GM21619 (cell line): ENCODE measurements at regions not wholly inside any gene's neighbourhood (a gene's known extent, or its start where the extent isn't known, plus 50 kb on each side); places are given as distances from the start of the nearest gene placed in this dataset.

Experiments
- ATAC-seq: cut with Tn5 transposase; IDR thresholded peaks from one replicate; pipeline ENCODE4 v1.9.1; 2021; ENCODE audit not compliant: unreplicated experiment

- ATAC-seq = no peak
Measured at GRCh38 chr13:47134939-47135489, 238.2 kb upstream of the HTR2A start.

DNA sequence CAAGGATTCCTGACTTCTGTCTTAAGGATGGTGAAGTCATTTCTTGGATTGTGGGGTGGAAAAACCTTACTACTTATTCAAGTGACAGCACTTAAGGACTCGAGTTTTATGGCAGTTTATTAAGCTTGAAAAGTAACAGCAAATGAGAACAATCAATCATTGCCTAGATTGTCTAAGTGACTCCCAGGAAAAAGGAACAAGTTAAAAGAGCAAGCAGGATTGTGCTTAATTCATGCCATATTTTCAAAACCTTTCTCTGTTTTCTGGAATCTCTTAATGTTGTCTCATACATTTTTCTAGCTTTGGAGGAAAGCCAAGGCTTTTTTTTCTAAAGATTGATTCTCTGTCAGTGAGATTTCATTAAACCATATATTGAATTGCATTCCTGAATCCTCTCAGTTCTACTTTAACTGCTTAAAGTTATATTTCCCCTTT, 236.2 kb upstream of the HTR2A start:
- ATAC-seq = no peak

- ATAC-seq = no peak
Measured at GRCh38 chr13:47129461-47129860, 232.6 kb upstream of the HTR2A start.

GRCh38 chr13:47126432-47126831, 229.6 kb upstream of the HTR2A start:
- no peak for ATAC-seq

GRCh38 chr13:47121092-47121763, 224.4 kb upstream of the HTR2A start:
- ATAC-seq = no peak

GRCh38 chr13:47120282-47120681, 223.4 kb upstream of the HTR2A start:
- no peak for ATAC-seq

GRCh38 chr13:47119575-47120235, 222.9 kb upstream of the HTR2A start:
- ATAC-seq = no peak

DNA sequence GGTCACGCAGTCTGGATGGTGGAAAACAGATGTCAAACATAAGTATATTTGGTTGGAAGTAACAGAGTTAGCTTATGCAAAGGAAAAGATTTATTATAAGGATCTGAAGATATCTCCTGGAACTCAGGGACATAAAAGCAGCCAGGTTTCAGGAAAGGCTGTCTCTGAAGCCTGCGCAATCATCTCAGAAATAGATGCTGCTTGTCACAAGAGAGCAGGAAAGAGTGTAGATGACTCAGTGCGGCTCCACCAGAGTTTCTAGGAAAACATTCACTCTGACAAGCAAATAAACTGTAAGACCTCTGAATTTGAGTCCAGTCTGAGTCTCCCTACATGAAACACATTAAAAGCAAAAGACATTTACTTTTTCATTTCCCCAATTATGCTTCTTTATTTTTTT, 220.4 kb upstream of the HTR2A start:
- ATAC-seq = no peak

- no peak for ATAC-seq
Measured at GRCh38 chr13:47114030-47114429, 217.2 kb upstream of the HTR2A start.

GRCh38 chr13:47112903-47113299, 216.0 kb upstream of the HTR2A start:
- no peak for ATAC-seq

DNA sequence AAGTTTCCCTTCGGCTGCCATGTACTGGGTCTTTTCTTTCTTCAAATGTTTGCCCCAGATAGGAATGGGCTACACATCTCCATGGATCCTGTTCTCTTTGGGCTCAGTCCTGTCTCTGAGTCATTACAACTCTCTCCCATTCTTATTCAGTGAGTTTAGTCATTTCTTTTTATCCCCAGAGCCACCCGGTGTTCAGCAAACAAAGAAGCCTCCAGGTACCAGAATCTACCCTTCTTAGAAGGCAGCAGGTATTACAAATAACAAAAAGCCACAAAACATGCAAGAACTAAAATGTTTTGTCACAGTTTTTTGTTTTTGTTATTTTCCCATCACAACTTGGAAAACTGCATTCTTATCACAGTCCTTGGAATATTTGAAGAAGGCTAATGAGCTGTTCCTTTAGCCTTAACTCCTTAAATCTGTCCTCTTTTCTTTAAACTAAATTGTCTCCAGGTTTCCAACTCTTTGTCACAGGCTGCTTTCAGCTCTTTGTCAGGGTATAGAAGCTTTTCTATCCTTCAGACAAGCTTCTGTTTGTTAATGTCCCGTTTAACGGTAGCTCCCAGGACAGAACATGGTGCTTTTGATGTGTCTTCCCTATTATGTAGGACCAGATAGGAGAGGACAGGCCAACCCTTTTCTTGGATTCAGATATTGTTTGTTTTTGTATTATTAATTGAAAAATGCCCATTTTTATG, 215.5 kb upstream of the HTR2A start:
- no peak for ATAC-seq

DNA sequence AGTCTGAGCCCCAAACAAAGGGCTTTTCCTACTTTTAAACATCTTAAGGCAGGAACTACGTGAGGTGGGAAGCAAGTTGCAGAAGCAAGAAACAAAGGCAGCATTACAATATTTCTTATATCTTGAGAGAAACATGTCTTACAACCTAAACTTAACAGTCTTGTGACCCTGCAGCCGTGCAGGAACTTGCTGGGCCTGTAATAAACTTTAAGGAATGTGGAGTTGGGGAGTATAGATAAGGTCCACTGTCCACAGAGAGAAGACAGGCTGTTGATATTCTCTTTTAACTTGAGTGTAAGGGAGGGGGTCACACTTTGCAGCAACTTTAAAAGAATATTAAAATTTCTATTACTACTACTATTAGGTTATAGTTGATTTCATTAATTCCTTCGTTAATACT, 214.6 kb upstream of the HTR2A start:
- ATAC-seq = no peak

- no peak for ATAC-seq
Measured at GRCh38 chr13:47110833-47111240, 214.0 kb upstream of the HTR2A start.

- no peak for ATAC-seq
Measured at GRCh38 chr13:47110141-47110540, 213.3 kb upstream of the HTR2A start.

GRCh38 chr13:47109028-47109427, 212.2 kb upstream of the HTR2A start:
- ATAC-seq = peak; percentile 94

GRCh38 chr13:47100214-47100853, 203.5 kb upstream of the HTR2A start:
- peak; percentile 91 for ATAC-seq

DNA sequence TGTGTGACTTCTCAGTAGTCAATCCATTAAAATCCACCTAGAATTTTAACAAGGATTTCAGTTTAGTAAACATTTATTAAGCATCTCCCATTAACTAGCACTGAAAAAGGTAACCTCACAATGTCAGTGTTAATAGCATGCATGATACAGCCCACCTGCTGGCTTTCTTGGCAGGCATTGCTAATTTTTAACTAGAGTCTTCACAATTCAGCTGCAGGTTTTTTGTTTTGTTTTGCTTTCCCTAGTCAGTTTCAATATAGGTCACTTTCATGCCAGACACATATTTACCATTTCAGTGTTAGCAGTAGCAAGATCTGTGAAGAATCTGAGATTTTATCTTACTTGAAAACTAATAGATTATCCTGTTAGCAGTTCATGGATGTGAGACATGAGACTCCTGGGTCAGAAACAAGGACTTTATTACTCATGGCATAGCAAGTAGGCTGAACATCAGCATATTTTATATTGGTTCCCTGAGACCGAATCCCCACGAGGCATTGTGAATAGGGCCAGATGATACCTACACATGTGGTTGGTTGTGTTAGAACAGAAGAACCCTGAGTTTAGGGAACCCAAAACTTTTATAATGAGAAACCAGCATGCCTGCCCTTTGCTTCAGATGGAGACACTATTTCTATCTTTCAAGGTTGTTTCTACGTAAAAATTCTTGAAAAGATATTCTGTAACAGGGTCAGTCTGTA, 198.0 kb upstream of the HTR2A start:
- peak; percentile 97 for ATAC-seq

DNA sequence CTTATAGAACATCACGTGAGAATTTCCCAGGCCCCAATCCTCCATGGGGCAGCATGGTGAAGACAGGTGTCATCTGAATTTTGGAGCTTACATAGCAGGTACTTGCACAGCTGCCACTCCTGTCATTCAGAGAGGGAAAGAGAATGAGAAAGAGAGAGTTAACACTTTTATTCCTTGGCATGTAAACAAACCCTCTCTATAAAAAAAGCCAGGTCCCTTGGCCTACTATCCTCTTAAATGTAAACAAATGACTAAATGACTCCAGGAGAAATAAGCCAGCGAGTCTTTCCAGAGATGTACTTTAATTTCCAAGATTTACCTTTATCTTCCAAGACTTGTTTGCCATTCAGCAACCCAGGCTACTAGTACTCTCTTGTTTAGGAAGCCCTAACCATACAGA, 195.3 kb upstream of the HTR2A start:
- no peak for ATAC-seq

DNA sequence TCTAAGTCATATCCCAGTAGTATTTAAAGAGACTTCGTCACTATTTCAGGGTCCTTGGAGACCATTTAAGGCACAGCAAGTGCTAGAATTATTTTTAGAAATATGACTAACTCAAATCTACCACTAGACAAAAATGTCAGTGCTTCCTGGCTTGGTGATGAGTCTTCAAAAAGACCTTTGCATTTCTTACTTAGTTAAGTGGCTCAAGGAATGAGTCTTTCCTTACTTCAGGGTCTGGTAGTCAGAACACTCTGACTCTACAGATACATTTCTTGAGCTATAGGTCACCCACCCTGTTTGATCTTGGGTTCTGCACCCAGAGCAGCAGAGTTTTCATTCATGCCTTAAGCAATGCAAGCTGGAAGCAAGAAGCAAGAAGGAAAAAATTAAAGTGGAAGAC, 191.0 kb upstream of the HTR2A start:
- ATAC-seq = no peak

GRCh38 chr13:47087241-47087640, 190.4 kb upstream of the HTR2A start:
- no peak for ATAC-seq

GRCh38 chr13:47085346-47085745, 188.5 kb upstream of the HTR2A start:
- no peak for ATAC-seq
